ENCODE measurements at regions not wholly inside any gene's neighbourhood (a gene's known extent, or its start where the extent isn't known, plus 50 kb on each side); places are given as distances from the start of the nearest gene placed in this dataset.

DNA sequence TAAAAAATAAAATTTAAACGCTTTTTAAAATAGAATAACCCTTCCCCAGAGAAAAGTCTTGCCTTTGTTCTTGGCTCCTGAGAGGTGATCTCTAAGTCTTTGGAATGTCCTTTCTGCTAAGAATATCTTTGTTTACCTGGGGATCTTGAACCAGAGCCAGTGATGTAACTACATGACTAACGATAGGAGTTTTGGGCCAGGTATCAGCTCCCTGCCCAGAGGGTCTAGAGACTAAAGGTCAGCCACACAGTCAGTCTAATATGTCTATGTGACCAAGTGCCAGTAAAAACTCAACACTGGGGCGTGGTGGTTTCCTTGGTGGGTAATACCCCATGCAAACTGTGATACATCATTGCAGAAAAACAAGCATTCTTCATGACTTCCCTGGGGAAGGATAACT, 1351.9 kb upstream of the C9orf72 start:
- intact Hi-C loops (cut with micrococcal nuclease), result no loop called here
- Mint-ChIP-seq H3K36me3 (ENCODE audit: low read depth) (no peaks in the 10 kb centered on the region), H3K27ac (no peak overlapping the region), H3K27me3 (no peaks in the 10 kb centered on the region), H3K9me3 (peaks cover 1% of the 10 kb centered on the region), H3K4me3 (no peak overlapping the region), H3K4me1 (ENCODE audit: low read depth) (no peaks in the 10 kb centered on the region)
- no peak for TF ChIP-seq CTCF (IDR thresholded peaks at IDR 0.05)
- ChIA-PET POLR2A (no interaction called here), CTCF (no interaction called here)
- ATAC-seq, result no peak
- DNase-seq, result no peak

GRCh38 chr9:28926306-28926705, 1353.0 kb upstream of the C9orf72 start:
- POLR2A ChIA-PET, result no interaction called here
- CTCF ChIA-PET, result no interaction called here
- TF ChIP-seq CTCF (IDR thresholded peaks at IDR 0.05), result no peak

GRCh38 chr9:28927691-28928090, 1354.4 kb upstream of the C9orf72 start:
- Mint-ChIP-seq H3K27me3 (no peaks in the 10 kb centered on the region), H3K4me1 (ENCODE audit: low read depth) (no peaks in the 10 kb centered on the region), H3K9me3 (peaks cover 1% of the 10 kb centered on the region), H3K27ac (no peak overlapping the region), H3K4me3 (no peak overlapping the region), H3K36me3 (ENCODE audit: low read depth) (no peaks in the 10 kb centered on the region)
- no peak for TF ChIP-seq CTCF (IDR thresholded peaks at IDR 0.05)
- no peak for ATAC-seq
- ChIA-PET CTCF (no interaction called here), POLR2A (no interaction called here)
- intact Hi-C loops (cut with micrococcal nuclease), result no loop called here
- DNase-seq, result no peak

More at GRCh38 chr9:28926306-28926705, 1353.0 kb upstream of the C9orf72 start:
- H3K27me3 Mint-ChIP-seq, result no peaks in the 10 kb centered on the region
- DNase-seq (no peak), ATAC-seq (no peak)
- H3K4me3 Mint-ChIP-seq, result no peak overlapping the region
- intact Hi-C loops (cut with micrococcal nuclease), result no loop called here
- H3K4me1 Mint-ChIP-seq (ENCODE audit: low read depth), result no peaks in the 10 kb centered on the region
- peaks cover 1% of the 10 kb centered on the region for H3K9me3 Mint-ChIP-seq
- H3K27ac Mint-ChIP-seq, result no peak overlapping the region
- no peaks in the 10 kb centered on the region for H3K36me3 Mint-ChIP-seq (ENCODE audit: low read depth)

- no peak for ATAC-seq
- Mint-ChIP-seq H3K4me3 (no peak overlapping the region), H3K27ac (no peak overlapping the region), H3K27me3 (no peaks in the 10 kb centered on the region), H3K36me3 (ENCODE audit: low read depth) (no peaks in the 10 kb centered on the region), H3K9me3 (peaks cover 4% of the 10 kb centered on the region), H3K4me1 (ENCODE audit: low read depth) (no peaks in the 10 kb centered on the region)
- CTCF ChIA-PET, result no interaction called here
- intact Hi-C loops (cut with micrococcal nuclease), result no loop called here
- POLR2A ChIA-PET, result no interaction called here
- TF ChIP-seq CTCF (IDR thresholded peaks at IDR 0.05), result no peak
- DNase-seq, result no peak
Observed at GRCh38 chr9:28929433-28929832, 1356.2 kb upstream of the C9orf72 start.

- POLR2A ChIA-PET, result no interaction called here
- CTCF ChIA-PET, result no interaction called here
- H3K4me3 Mint-ChIP-seq, result no peak overlapping the region
- H3K36me3 Mint-ChIP-seq (ENCODE audit: low read depth), result no peaks in the 10 kb centered on the region
- DNase-seq, result no peak
- peaks cover 4% of the 10 kb centered on the region for H3K9me3 Mint-ChIP-seq
- no peak for ATAC-seq
- H3K27me3 Mint-ChIP-seq, result no peaks in the 10 kb centered on the region
- no peak for TF ChIP-seq CTCF (IDR thresholded peaks at IDR 0.05)
- no peak overlapping the region for H3K27ac Mint-ChIP-seq
- intact Hi-C loops (cut with micrococcal nuclease), result no loop called here
- H3K4me1 Mint-ChIP-seq (ENCODE audit: low read depth), result no peaks in the 10 kb centered on the region
Observed at GRCh38 chr9:28930766-28931165, 1357.5 kb upstream of the C9orf72 start.
